Endothelial cell (in vitro differentiated cells): ENCODE measurements at regions not wholly inside any gene's neighbourhood (a gene's known extent, or its start where the extent isn't known, plus 50 kb on each side); places are given as distances from the start of the nearest gene placed in this dataset.

Experiments
- DNase-seq: peaks from one replicate; pipeline ENCODE4 v3.0.0; 2021; ENCODE audit warnings: low spot score
- H3K27ac Mint-ChIP-seq: one replicate; pipeline ENCODE4 v1.8.0; 2021; ENCODE audit warnings: mixed read lengths, inconsistent platforms; ENCODE audit not compliant: unreplicated experiment
- H3K27me3 Mint-ChIP-seq: one replicate; pipeline ENCODE4 v1.8.0; 2021; ENCODE audit warnings: mild to moderate bottlenecking, moderate library complexity, mixed read lengths, inconsistent platforms; ENCODE audit not compliant: unreplicated experiment
- H3K36me3 Mint-ChIP-seq: one replicate; pipeline ENCODE4 v1.8.0; 2021; ENCODE audit warnings: mild to moderate bottlenecking, low read depth, mixed read lengths, inconsistent platforms; ENCODE audit not compliant: unreplicated experiment
- H3K4me1 Mint-ChIP-seq: one replicate; pipeline ENCODE4 v1.8.0; 2021; ENCODE audit warnings: mild to moderate bottlenecking, mixed read lengths, inconsistent platforms; ENCODE audit not compliant: unreplicated experiment
- H3K4me3 Mint-ChIP-seq: one replicate; pipeline ENCODE4 v1.8.0; 2021; ENCODE audit warnings: mild to moderate bottlenecking, mixed read lengths, inconsistent platforms; ENCODE audit not compliant: unreplicated experiment
- H3K9me3 Mint-ChIP-seq: one replicate; pipeline ENCODE4 v1.8.0; 2021; ENCODE audit warnings: mixed read lengths, inconsistent platforms; ENCODE audit not compliant: unreplicated experiment
- CTCF ChIP-seq: fragments of 200-600 bp; sonication (generic); IDR thresholded peaks from one replicate; pipeline ENCODE4 v1.5.0; 2021; ENCODE audit warnings: antibody characterized with exemption; ENCODE audit not compliant: unreplicated experiment

GRCh38 chr1:38657873-38658272 lies 201.7 kb downstream of the RRAGC start:
- H3K27ac Mint-ChIP-seq, result no peak overlapping the region
- no peak overlapping the region for H3K4me3 Mint-ChIP-seq
- TF ChIP-seq CTCF, result no peak
- no peaks in the 10 kb centered on the region for H3K36me3 Mint-ChIP-seq
- H3K27me3 Mint-ChIP-seq, result peaks cover 1% of the 10 kb centered on the region
- H3K4me1 Mint-ChIP-seq, result no peaks in the 10 kb centered on the region
- no peaks in the 10 kb centered on the region for H3K9me3 Mint-ChIP-seq
- no peak for DNase-seq

- no peak for DNase-seq
- Mint-ChIP-seq H3K4me3 (no peak overlapping the region), H3K4me1 (no peaks in the 10 kb centered on the region), H3K27me3 (peaks cover 4% of the 10 kb centered on the region), H3K9me3 (no peaks in the 10 kb centered on the region), H3K36me3 (no peaks in the 10 kb centered on the region), H3K27ac (no peak overlapping the region)
- no peak for TF ChIP-seq CTCF
Measured at GRCh38 chr1:38657207-38657840, 202.2 kb downstream of the RRAGC start.

- Mint-ChIP-seq H3K27me3 (peaks cover 4% of the 10 kb centered on the region), H3K4me3 (no peak overlapping the region), H3K4me1 (no peaks in the 10 kb centered on the region), H3K36me3 (no peaks in the 10 kb centered on the region), H3K9me3 (no peaks in the 10 kb centered on the region), H3K27ac (no peak overlapping the region)
- no peak for DNase-seq
- no peak for TF ChIP-seq CTCF
Measured at GRCh38 chr1:38656726-38657125, 202.8 kb downstream of the RRAGC start.

GRCh38 chr1:38652217-38652616 lies 207.4 kb downstream of the RRAGC start:
- no peaks in the 10 kb centered on the region for H3K36me3 Mint-ChIP-seq
- no peak overlapping the region for H3K4me3 Mint-ChIP-seq
- no peak for DNase-seq
- no peak for TF ChIP-seq CTCF
- peaks cover 4% of the 10 kb centered on the region for H3K27me3 Mint-ChIP-seq
- no peak overlapping the region for H3K27ac Mint-ChIP-seq
- H3K4me1 Mint-ChIP-seq, result no peaks in the 10 kb centered on the region
- H3K9me3 Mint-ChIP-seq, result no peaks in the 10 kb centered on the region

GRCh38 chr1:38651669-38652068 lies 207.9 kb downstream of the RRAGC start:
- Mint-ChIP-seq H3K36me3 (no peaks in the 10 kb centered on the region), H3K4me3 (no peak overlapping the region), H3K27me3 (peaks cover 4% of the 10 kb centered on the region), H3K4me1 (no peaks in the 10 kb centered on the region), H3K9me3 (no peaks in the 10 kb centered on the region), H3K27ac (no peak overlapping the region)
- DNase-seq, result no peak
- no peak for TF ChIP-seq CTCF
